Stimulated activated naive B cell treated with anti-CD40 and anti-IgM and Interleukin-4, amounts not matched to agents 10 μg/mL and 1 μg/mL and 100 μg/mL, for 72 hours (primary cell): ENCODE measurements at regions not wholly inside any gene's neighbourhood (a gene's known extent, or its start where the extent isn't known, plus 50 kb on each side); places are given as distances from the start of the nearest gene placed in this dataset.
"Not testable (repeated sequence)": the region's sequence is repeated elsewhere in the genome, so short reads cannot be mapped to it uniquely, and the experiment has no call there.

ENCODE experiments used
- ATAC-seq, 2 donors: fragments of 150-1000 bp; cut with Tn5 transposase; replicated peaks; 2 replicates each; pipeline ENCODE4 v1.10.0; 2021; ENCODE audit warnings: moderate library complexity in 1 of 2
- DNase-seq: peaks from one replicate; pipeline ENCODE4 v3.0.0; 2021
- H3K27ac Mint-ChIP-seq: one replicate; pipeline ENCODE4 v1.8.0; 2022; ENCODE audit warnings: mild to moderate bottlenecking, mixed read lengths
- H3K27me3 Mint-ChIP-seq, 2 donors: one replicate each; pipeline ENCODE4 v1.8.0; 2022; ENCODE audit warnings: mixed read lengths in 2 of 2
- H3K36me3 Mint-ChIP-seq, 2 donors: one replicate each; pipeline ENCODE4 v1.8.0; 2022; ENCODE audit warnings: mixed read lengths in 2 of 2, mild to moderate bottlenecking in 1 of 2
- H3K4me1 Mint-ChIP-seq, 2 donors: one replicate each; pipeline ENCODE4 v1.8.0; 2022; ENCODE audit warnings: mixed read lengths in 2 of 2, mild to moderate bottlenecking in 1 of 2
- H3K4me3 Mint-ChIP-seq, 2 donors: one replicate each; pipeline ENCODE4 v1.8.0; 2022; ENCODE audit warnings: mild to moderate bottlenecking in 2 of 2, mixed read lengths in 2 of 2, moderate library complexity in 1 of 2
- H3K9me3 Mint-ChIP-seq, 2 donors: one replicate each; pipeline ENCODE4 v1.8.0; 2022; ENCODE audit warnings: mixed read lengths in 2 of 2, mild to moderate bottlenecking in 1 of 2

- H3K27me3 Mint-ChIP-seq, result peaks cover 23 to 28% of the 10 kb centered on the region in 2 donors
- H3K36me3 Mint-ChIP-seq, result no peaks in the 10 kb centered on the region
- no peak overlapping the region for H3K4me3 Mint-ChIP-seq
- no peak overlapping the region for H3K27ac Mint-ChIP-seq
- H3K9me3 Mint-ChIP-seq, result no peaks in the 10 kb centered on the region
- ATAC-seq (no peak), DNase-seq (no peak)
- H3K4me1 Mint-ChIP-seq, result peaks cover 5 to 7% of the 10 kb centered on the region in 2 donors
These were observed 149.4 kb upstream of the PFKP start for GRCh38 chr10:2917926-2918325.

GRCh38 chr10:2915412-2915811 lies 151.9 kb upstream of the PFKP start:
- no peak for ATAC-seq

GRCh38 chr10:2914741-2915140 lies 152.6 kb upstream of the PFKP start:
- H3K4me1 Mint-ChIP-seq, result no peaks in the 10 kb centered on the region
- no peak overlapping the region for H3K27ac Mint-ChIP-seq
- no peak for DNase-seq
- no peaks in the 10 kb centered on the region for H3K36me3 Mint-ChIP-seq
- no peaks in the 10 kb centered on the region for H3K9me3 Mint-ChIP-seq
- H3K4me3 Mint-ChIP-seq, result no peak overlapping the region
- no peak for ATAC-seq
- H3K27me3 Mint-ChIP-seq, result peaks cover 27 to 30% of the 10 kb centered on the region in 2 donors

More at GRCh38 chr10:2915412-2915811, 151.9 kb upstream of the PFKP start:
- DNase-seq, result no peak
- no peaks in the 10 kb centered on the region for H3K36me3 Mint-ChIP-seq
- H3K4me1 Mint-ChIP-seq, result peaks cover 0 to 3% of the 10 kb centered on the region in 2 donors
- H3K4me3 Mint-ChIP-seq, result no peak overlapping the region
- H3K27ac Mint-ChIP-seq, result no peak overlapping the region
- no peaks in the 10 kb centered on the region for H3K9me3 Mint-ChIP-seq
- peaks cover 27 to 30% of the 10 kb centered on the region in 2 donors for H3K27me3 Mint-ChIP-seq

- no peaks in the 10 kb centered on the region for H3K4me1 Mint-ChIP-seq
- no peaks in the 10 kb centered on the region for H3K9me3 Mint-ChIP-seq
- H3K36me3 Mint-ChIP-seq, result no peaks in the 10 kb centered on the region
- no peak for ATAC-seq
- peak overlapping the region; percentile 44 for H3K27ac Mint-ChIP-seq
- DNase-seq, result no peak
- no peak overlapping the region for H3K4me3 Mint-ChIP-seq
- peaks cover 27 to 30% of the 10 kb centered on the region in 2 donors for H3K27me3 Mint-ChIP-seq
These were observed 153.9 kb upstream of the PFKP start for GRCh38 chr10:2913474-2913873.

- H3K27me3 Mint-ChIP-seq, result peaks cover 22 to 24% of the 10 kb centered on the region in 2 donors
- no peak overlapping the region for H3K4me3 Mint-ChIP-seq
- no peak overlapping the region for H3K27ac Mint-ChIP-seq
- no peaks in the 10 kb centered on the region for H3K9me3 Mint-ChIP-seq
- ATAC-seq (no peak), DNase-seq (no peak)
- no peaks in the 10 kb centered on the region for H3K36me3 Mint-ChIP-seq
- no peaks in the 10 kb centered on the region for H3K4me1 Mint-ChIP-seq
These were observed 156.7 kb upstream of the PFKP start for GRCh38 chr10:2910656-2911055.

GRCh38 chr10:2909921-2910320 lies 157.4 kb upstream of the PFKP start:
- Mint-ChIP-seq H3K4me3 (no peak overlapping the region), H3K9me3 (no peaks in the 10 kb centered on the region), H3K36me3 (no peaks in the 10 kb centered on the region), H3K27me3 (peaks cover 17% of the 10 kb centered on the region in 2 donors), H3K27ac (no peak overlapping the region), H3K4me1 (no peaks in the 10 kb centered on the region)
- DNase-seq (no peak), ATAC-seq (no peak)

GRCh38 chr10:2908851-2909630 lies 158.3 kb upstream of the PFKP start:
- H3K4me3 Mint-ChIP-seq, result no peak overlapping the region
- H3K9me3 Mint-ChIP-seq, result no peaks in the 10 kb centered on the region
- H3K36me3 Mint-ChIP-seq, result no peaks in the 10 kb centered on the region
- H3K4me1 Mint-ChIP-seq, result no peaks in the 10 kb centered on the region
- peaks cover 11 to 17% of the 10 kb centered on the region in 2 donors for H3K27me3 Mint-ChIP-seq
- no peak overlapping the region for H3K27ac Mint-ChIP-seq
- no peak for DNase-seq
- ATAC-seq, result peak in 1 of 2 donors; percentile 41

- Mint-ChIP-seq H3K9me3 (no peaks in the 10 kb centered on the region), H3K27ac (no peak overlapping the region), H3K27me3 (peaks cover 14 to 20% of the 10 kb centered on the region in 2 donors), H3K36me3 (no peaks in the 10 kb centered on the region), H3K4me3 (no peak overlapping the region), H3K4me1 (no peaks in the 10 kb centered on the region)
- no peak for DNase-seq
- ATAC-seq, result no peak
These were observed 160.4 kb upstream of the PFKP start for GRCh38 chr10:2906974-2907373.

- Mint-ChIP-seq H3K36me3 (no peaks in the 10 kb centered on the region), H3K27ac (no peak overlapping the region), H3K9me3 (no peaks in the 10 kb centered on the region), H3K27me3 (peaks cover 13 to 16% of the 10 kb centered on the region in 2 donors), H3K4me3 (no peak overlapping the region), H3K4me1 (no peaks in the 10 kb centered on the region)
- ATAC-seq, result no peak
- DNase-seq, result no peak
These were observed 161.5 kb upstream of the PFKP start for GRCh38 chr10:2905851-2906250.

- H3K27me3 Mint-ChIP-seq, result peaks cover 14 to 19% of the 10 kb centered on the region in 2 donors
- H3K4me3 Mint-ChIP-seq, result no peak overlapping the region
- H3K27ac Mint-ChIP-seq, result no peak overlapping the region
- no peaks in the 10 kb centered on the region for H3K36me3 Mint-ChIP-seq
- ATAC-seq, result no peak
- DNase-seq, result no peak
- H3K9me3 Mint-ChIP-seq, result no peaks in the 10 kb centered on the region
- H3K4me1 Mint-ChIP-seq, result no peaks in the 10 kb centered on the region
These were observed 166.8 kb upstream of the PFKP start for GRCh38 chr10:2900530-2900929.

- Mint-ChIP-seq H3K36me3 (no peaks in the 10 kb centered on the region), H3K9me3 (no peaks in the 10 kb centered on the region), H3K4me3 (no peak overlapping the region), H3K27me3 (peaks cover 16 to 22% of the 10 kb centered on the region in 2 donors), H3K27ac (no peak overlapping the region), H3K4me1 (no peaks in the 10 kb centered on the region)
- ATAC-seq (no peak), DNase-seq (no peak)
These were observed 167.9 kb upstream of the PFKP start for GRCh38 chr10:2899246-2899951.

GRCh38 chr10:2898509-2898860 lies 168.9 kb upstream of the PFKP start:
- ATAC-seq, result no peak

GRCh38 chr10:2897619-2898508 lies 169.5 kb upstream of the PFKP start:
- Mint-ChIP-seq H3K36me3 (no peaks in the 10 kb centered on the region), H3K4me1 (no peaks in the 10 kb centered on the region), H3K4me3 (no peak overlapping the region), H3K27me3 (peaks cover 8 to 11% of the 10 kb centered on the region in 2 donors), H3K9me3 (no peaks in the 10 kb centered on the region), H3K27ac (no peak overlapping the region)
- ATAC-seq (no peak), DNase-seq (no peak)

More at GRCh38 chr10:2898509-2898860, 168.9 kb upstream of the PFKP start:
- Mint-ChIP-seq H3K4me1 (no peaks in the 10 kb centered on the region), H3K36me3 (no peaks in the 10 kb centered on the region), H3K9me3 (no peaks in the 10 kb centered on the region), H3K27ac (no peak overlapping the region), H3K27me3 (peaks cover 10 to 15% of the 10 kb centered on the region in 2 donors), H3K4me3 (no peak overlapping the region)
- no peak for DNase-seq

GRCh38 chr10:2896334-2896733 lies 171.0 kb upstream of the PFKP start:
- not testable (repeated sequence) for H3K27ac Mint-ChIP-seq, H3K36me3 Mint-ChIP-seq, H3K9me3 Mint-ChIP-seq, H3K4me3 Mint-ChIP-seq, ATAC-seq, H3K27me3 Mint-ChIP-seq, DNase-seq, H3K4me1 Mint-ChIP-seq
